Endothelial cell (in vitro differentiated cells): ENCODE measurements at regions not wholly inside any gene's neighbourhood (a gene's known extent, or its start where the extent isn't known, plus 50 kb on each side); places are given as distances from the start of the nearest gene placed in this dataset.

Experiments used
- DNase-seq: peaks from one replicate; pipeline ENCODE4 v3.0.0; 2021; ENCODE audit warnings: low spot score
- H3K27ac Mint-ChIP-seq: one replicate; pipeline ENCODE4 v1.8.0; 2021; ENCODE audit warnings: mixed read lengths, inconsistent platforms; ENCODE audit not compliant: unreplicated experiment
- H3K27me3 Mint-ChIP-seq: one replicate; pipeline ENCODE4 v1.8.0; 2021; ENCODE audit warnings: mild to moderate bottlenecking, moderate library complexity, mixed read lengths, inconsistent platforms; ENCODE audit not compliant: unreplicated experiment
- H3K36me3 Mint-ChIP-seq: one replicate; pipeline ENCODE4 v1.8.0; 2021; ENCODE audit warnings: mild to moderate bottlenecking, low read depth, mixed read lengths, inconsistent platforms; ENCODE audit not compliant: unreplicated experiment
- H3K4me1 Mint-ChIP-seq: one replicate; pipeline ENCODE4 v1.8.0; 2021; ENCODE audit warnings: mild to moderate bottlenecking, mixed read lengths, inconsistent platforms; ENCODE audit not compliant: unreplicated experiment
- H3K4me3 Mint-ChIP-seq: one replicate; pipeline ENCODE4 v1.8.0; 2021; ENCODE audit warnings: mild to moderate bottlenecking, mixed read lengths, inconsistent platforms; ENCODE audit not compliant: unreplicated experiment
- H3K9me3 Mint-ChIP-seq: one replicate; pipeline ENCODE4 v1.8.0; 2021; ENCODE audit warnings: mixed read lengths, inconsistent platforms; ENCODE audit not compliant: unreplicated experiment
- TF ChIP-seq, protein P1 (sequence below): fragments of 200-600 bp; sonication (generic); IDR thresholded peaks from one replicate; pipeline ENCODE4 v1.5.0; 2021; ENCODE audit warnings: antibody characterized with exemption; ENCODE audit not compliant: unreplicated experiment

DNA sequence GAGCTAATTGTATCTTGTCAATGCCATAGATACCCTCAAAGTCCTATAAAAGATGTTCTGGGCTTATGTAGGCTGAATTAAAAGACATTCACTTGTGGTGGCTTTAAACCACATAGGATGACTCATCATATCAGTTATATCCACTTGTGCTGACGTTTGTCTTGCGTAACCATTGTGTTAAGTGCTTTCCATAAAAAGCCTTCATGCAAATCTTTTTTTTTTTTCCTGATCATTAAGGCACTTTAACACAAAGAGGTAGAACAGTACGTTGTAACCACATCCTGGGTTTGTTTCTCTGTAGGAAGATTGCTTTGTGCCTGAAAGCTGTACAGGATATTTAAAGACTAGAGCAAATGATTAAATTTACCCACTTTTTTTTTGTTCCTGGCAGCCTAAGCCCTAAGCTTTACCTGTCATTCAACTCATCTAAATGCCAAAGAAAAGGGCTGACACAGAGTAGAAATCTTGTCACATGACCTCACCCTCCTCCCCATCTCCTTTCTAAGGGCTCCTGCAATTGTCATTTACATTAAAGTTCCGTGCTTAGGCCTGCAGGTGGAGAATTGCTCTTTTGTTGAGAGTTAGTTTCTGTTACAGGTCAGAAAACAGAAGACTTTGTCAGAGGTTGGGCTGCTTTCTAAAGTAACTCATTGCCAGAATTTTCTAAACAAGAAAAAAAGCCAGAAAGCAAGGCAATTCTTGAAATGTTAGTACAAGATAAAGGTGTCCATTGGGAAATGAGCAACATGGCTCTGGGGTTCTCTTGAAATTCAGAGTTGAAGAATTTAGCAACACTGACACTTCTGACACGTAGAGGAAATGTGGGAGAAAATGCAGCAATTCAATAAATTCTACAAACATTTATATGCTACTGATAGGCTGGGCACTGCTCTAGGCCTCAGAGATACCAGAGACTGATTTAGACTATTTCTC is 555.6 kb downstream of the PPARGC1A start:
- Mint-ChIP-seq H3K27me3 (no peaks in the 10 kb centered on the region), H3K27ac (no peak overlapping the region), H3K4me3 (no peak overlapping the region), H3K9me3 (no peaks in the 10 kb centered on the region), H3K4me1 (peaks cover 14% of the 10 kb centered on the region), H3K36me3 (no peaks in the 10 kb centered on the region)
- no peak for DNase-seq
- TF ChIP-seq, protein P1, sequence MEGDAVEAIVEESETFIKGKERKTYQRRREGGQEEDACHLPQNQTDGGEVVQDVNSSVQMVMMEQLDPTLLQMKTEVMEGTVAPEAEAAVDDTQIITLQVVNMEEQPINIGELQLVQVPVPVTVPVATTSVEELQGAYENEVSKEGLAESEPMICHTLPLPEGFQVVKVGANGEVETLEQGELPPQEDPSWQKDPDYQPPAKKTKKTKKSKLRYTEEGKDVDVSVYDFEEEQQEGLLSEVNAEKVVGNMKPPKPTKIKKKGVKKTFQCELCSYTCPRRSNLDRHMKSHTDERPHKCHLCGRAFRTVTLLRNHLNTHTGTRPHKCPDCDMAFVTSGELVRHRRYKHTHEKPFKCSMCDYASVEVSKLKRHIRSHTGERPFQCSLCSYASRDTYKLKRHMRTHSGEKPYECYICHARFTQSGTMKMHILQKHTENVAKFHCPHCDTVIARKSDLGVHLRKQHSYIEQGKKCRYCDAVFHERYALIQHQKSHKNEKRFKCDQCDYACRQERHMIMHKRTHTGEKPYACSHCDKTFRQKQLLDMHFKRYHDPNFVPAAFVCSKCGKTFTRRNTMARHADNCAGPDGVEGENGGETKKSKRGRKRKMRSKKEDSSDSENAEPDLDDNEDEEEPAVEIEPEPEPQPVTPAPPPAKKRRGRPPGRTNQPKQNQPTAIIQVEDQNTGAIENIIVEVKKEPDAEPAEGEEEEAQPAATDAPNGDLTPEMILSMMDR: no peak

DNA sequence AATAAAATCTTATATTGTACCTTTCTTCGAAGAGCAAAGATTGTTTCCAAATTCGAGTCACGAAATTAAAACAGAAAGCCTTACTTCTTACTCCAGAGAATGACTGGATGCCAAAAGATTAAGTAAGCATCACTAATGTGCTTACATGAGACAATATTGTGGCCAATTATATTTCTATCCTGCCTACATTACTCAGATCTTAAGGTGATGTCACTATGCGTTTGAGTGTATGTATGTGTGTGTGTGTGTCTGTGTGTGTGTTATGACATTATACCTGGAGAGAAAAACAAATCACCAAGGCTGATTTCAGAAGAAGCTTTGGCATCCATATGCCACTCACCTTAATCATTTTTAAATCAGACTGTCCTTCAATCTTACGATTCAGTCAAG is 556.3 kb downstream of the PPARGC1A start:
- H3K4me3 Mint-ChIP-seq: no peak overlapping the region
- no peak overlapping the region for H3K27ac Mint-ChIP-seq
- TF ChIP-seq, protein P1: no peak
- no peaks in the 10 kb centered on the region for H3K9me3 Mint-ChIP-seq
- H3K27me3 Mint-ChIP-seq: no peaks in the 10 kb centered on the region
- no peaks in the 10 kb centered on the region for H3K36me3 Mint-ChIP-seq
- H3K4me1 Mint-ChIP-seq: peaks cover 14% of the 10 kb centered on the region
- no peak for DNase-seq

DNA sequence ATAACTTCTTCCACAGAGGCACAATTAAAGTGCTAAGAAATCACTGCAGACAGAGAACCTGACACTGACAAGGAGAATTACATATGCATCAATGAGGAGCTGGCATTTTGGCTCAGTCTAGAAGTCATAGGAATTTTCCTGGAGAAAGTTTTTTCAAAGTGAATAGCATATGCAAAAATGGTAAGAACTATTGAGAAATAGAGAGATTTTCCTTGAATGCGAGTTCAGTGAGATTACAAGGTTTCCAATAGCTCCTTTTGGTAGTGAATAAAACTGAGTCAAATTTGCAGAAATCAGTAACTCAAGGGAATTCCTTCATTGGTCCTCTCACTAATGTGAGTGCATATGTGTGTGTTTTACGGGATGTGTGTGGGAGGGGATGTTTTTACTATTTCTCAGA is 557.5 kb downstream of the PPARGC1A start:
- TF ChIP-seq, protein P1: no peak
- no peak overlapping the region for H3K27ac Mint-ChIP-seq

DNA sequence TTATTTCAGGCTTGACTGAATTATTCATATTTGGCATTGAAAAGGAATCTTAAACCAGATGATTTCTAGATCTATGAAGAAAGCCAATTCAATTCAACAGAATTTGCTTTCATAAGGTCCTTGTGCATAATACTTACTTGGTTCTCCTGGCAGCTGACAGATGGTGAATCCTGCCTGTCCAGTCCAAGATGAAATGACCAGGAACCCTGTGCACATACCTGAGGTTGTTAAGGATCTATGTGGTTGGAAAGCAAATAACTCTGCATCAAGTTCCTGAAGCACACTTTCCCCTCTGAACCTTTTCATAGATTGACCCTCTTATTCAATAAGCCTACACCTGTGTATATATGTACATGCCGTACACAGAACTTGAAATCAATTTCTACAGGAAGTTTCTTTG is 562.7 kb downstream of the PPARGC1A start:
- Mint-ChIP-seq H3K27me3 (no peaks in the 10 kb centered on the region), H3K4me1 (no peaks in the 10 kb centered on the region), H3K27ac (no peak overlapping the region), H3K9me3 (no peaks in the 10 kb centered on the region), H3K4me3 (no peak overlapping the region), H3K36me3 (no peaks in the 10 kb centered on the region)
- TF ChIP-seq, protein P1: no peak
- DNase-seq: no peak

More for the DNA sequence above, 557.5 kb downstream of the PPARGC1A start:
- Mint-ChIP-seq H3K9me3 (no peaks in the 10 kb centered on the region), H3K27me3 (no peaks in the 10 kb centered on the region), H3K4me3 (no peak overlapping the region), H3K4me1 (peaks cover 14% of the 10 kb centered on the region), H3K36me3 (no peaks in the 10 kb centered on the region)
- DNase-seq: no peak

DNA sequence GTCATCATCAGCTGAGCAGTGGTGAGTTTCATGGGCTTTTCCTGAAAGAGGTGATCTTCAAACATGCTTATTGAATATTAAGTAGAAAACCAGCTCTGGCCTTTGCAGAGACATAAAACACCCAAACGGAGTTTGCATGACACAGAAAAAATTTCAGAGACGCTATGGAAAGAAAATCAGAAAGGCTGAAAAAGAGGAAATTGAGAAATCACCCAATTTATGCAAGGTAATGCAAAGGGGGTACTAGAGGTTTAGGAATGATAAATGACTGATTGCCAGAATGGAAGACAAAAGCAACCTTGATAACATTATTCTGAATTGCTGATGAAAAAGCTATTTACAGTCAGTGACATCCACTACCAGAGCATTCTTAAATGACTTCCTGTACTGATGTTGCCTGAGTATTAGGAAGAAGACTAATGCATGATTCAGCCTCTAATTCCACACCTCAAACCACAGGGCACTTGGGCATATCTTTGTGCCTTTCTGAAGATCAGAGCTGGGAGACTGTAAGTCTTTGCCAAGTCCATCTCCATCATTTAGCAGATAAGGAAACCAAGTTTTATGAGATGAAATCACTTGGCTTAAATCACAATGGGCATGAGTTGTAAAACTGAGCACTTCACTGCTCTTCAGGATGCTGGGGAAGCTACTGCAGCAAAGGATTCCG is 565.7 kb downstream of the PPARGC1A start:
- TF ChIP-seq, protein P1: no peak
- Mint-ChIP-seq H3K27ac (no peak overlapping the region), H3K4me3 (no peak overlapping the region), H3K4me1 (no peaks in the 10 kb centered on the region), H3K9me3 (no peaks in the 10 kb centered on the region), H3K36me3 (no peaks in the 10 kb centered on the region), H3K27me3 (no peaks in the 10 kb centered on the region)
- no peak for DNase-seq
